ENCODE measurements at regions not wholly inside any gene's neighbourhood (a gene's known extent, or its start where the extent isn't known, plus 50 kb on each side); places are given as distances from the start of the nearest gene placed in this dataset.

DNA sequence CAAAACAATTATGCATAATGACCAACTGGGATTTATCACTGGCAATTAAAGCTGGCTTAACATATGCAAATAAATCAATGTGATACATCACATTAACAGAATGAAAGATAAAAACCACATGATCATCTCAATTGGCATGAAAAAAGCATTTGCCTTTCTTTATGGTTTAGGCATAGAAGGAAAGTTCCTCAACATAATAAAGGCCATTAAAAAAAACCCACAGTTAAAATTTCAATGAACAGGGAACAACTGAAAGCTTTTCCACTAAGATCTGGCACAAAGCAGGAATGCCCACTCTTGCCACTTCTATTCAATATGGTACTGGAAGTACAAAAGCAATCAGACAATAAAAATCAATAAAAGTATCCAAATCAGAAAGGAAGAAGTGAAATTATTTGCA is 151.2 kb upstream of the CD180 start:
- H3K4me3 ChIP-seq (ENCODE audit: low read depth in 2 of 2, low read length in 1 of 2), result no peak overlapping the region
- no peak overlapping the region for H2AFZ ChIP-seq (ENCODE audit: low read depth)
- no peaks in the 10 kb centered on the region for H3F3A ChIP-seq (replicated peaks; ENCODE audit: insufficient read depth)
- no peak overlapping the region for H3K9ac ChIP-seq
- H3K36me3 ChIP-seq (replicated peaks in 1 of 2; ENCODE audit: control insufficient read depth in 1 of 2, insufficient read depth in 2 of 2, low read length in 1 of 2), result no peaks in the 10 kb centered on the region
- CTCF ChIA-PET, result no interaction called here
- POLR2A ChIA-PET, result no interaction called here
- DNase-seq, result no peak
- H3K79me2 ChIP-seq (ENCODE audit: insufficient read depth), result no peaks in the 10 kb centered on the region
- peaks cover 0 to 8% of the 10 kb centered on the region in 2 experiments; a peak in 1 of 4 replicates for H3K4me1 ChIP-seq (ENCODE audit: control insufficient read depth in 1 of 2, insufficient read depth in 2 of 2, low read depth in 1 of 2, low read length in 1 of 2)
- H3K4me2 ChIP-seq, result no peak overlapping the region
- no peak for TF ChIP-seq FOXJ3 (CRISPR knock-in tag; IDR thresholded peaks at IDR 0.05)
- no peak for TF ChIP-seq FOXM1 (IDR thresholded peaks at IDR 0.05; ENCODE audit: low read depth)
- TF ChIP-seq, protein P1, sequence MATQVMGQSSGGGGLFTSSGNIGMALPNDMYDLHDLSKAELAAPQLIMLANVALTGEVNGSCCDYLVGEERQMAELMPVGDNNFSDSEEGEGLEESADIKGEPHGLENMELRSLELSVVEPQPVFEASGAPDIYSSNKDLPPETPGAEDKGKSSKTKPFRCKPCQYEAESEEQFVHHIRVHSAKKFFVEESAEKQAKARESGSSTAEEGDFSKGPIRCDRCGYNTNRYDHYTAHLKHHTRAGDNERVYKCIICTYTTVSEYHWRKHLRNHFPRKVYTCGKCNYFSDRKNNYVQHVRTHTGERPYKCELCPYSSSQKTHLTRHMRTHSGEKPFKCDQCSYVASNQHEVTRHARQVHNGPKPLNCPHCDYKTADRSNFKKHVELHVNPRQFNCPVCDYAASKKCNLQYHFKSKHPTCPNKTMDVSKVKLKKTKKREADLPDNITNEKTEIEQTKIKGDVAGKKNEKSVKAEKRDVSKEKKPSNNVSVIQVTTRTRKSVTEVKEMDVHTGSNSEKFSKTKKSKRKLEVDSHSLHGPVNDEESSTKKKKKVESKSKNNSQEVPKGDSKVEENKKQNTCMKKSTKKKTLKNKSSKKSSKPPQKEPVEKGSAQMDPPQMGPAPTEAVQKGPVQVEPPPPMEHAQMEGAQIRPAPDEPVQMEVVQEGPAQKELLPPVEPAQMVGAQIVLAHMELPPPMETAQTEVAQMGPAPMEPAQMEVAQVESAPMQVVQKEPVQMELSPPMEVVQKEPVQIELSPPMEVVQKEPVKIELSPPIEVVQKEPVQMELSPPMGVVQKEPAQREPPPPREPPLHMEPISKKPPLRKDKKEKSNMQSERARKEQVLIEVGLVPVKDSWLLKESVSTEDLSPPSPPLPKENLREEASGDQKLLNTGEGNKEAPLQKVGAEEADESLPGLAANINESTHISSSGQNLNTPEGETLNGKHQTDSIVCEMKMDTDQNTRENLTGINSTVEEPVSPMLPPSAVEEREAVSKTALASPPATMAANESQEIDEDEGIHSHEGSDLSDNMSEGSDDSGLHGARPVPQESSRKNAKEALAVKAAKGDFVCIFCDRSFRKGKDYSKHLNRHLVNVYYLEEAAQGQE (IDR thresholded peaks at IDR 0.05; ENCODE audit: low read depth, low read length), result no peak
- H3K9me2 ChIP-seq, result no peaks in the 10 kb centered on the region
- no peaks in the 10 kb centered on the region for H3K27me3 ChIP-seq (ENCODE audit: insufficient read depth)
- no peaks in the 10 kb centered on the region for H3K9me3 ChIP-seq
- no peaks in the 10 kb centered on the region for H4K20me1 ChIP-seq (ENCODE audit: insufficient read depth)
- no peak overlapping the region for H3K27ac ChIP-seq (ENCODE audit: low read depth in 2 of 2, low read length in 1 of 2)

GRCh38 chr5:67346611-67347010 is 150.0 kb upstream of the CD180 start:
- Histone ChIP-seq H2AFZ (ENCODE audit: low read depth) (no peak overlapping the region), H3K9me3 (no peaks in the 10 kb centered on the region), H3K27me3 (ENCODE audit: insufficient read depth) (no peaks in the 10 kb centered on the region), H3K4me2 (no peak overlapping the region), H3K79me2 (ENCODE audit: insufficient read depth) (no peaks in the 10 kb centered on the region), H3K9me2 (no peaks in the 10 kb centered on the region), H3K4me3 (ENCODE audit: low read depth in 2 of 2, low read length in 1 of 2) (no peak overlapping the region), H3K4me1 (ENCODE audit: control insufficient read depth in 1 of 2, insufficient read depth in 2 of 2, low read depth in 1 of 2, low read length in 1 of 2) (peaks cover 0 to 21% of the 10 kb centered on the region in 2 experiments; a peak in 2 of 4 replicates), H3K36me3 (replicated peaks in 1 of 2; ENCODE audit: control insufficient read depth in 1 of 2, insufficient read depth in 2 of 2, low read length in 1 of 2) (no peaks in the 10 kb centered on the region), H3F3A (replicated peaks; ENCODE audit: insufficient read depth) (no peaks in the 10 kb centered on the region), H3K9ac (no peak overlapping the region), H3K27ac (ENCODE audit: low read depth in 2 of 2, low read length in 1 of 2) (no peak overlapping the region), H4K20me1 (ENCODE audit: insufficient read depth) (no peaks in the 10 kb centered on the region)
- WGBS (ENCODE audit: low lambda C conversion rate), result 44% methylated on average over 2 of the region's 2 CpGs
- ChIA-PET CTCF (no interaction called here), POLR2A (no interaction called here)
- DNase-seq, result no peak
- TF ChIP-seq GABPA (IDR thresholded peaks at IDR 0.05; ENCODE audit: low read depth), result no peak
- TF ChIP-seq CTCF (IDR thresholded peaks at IDR 0.05), result no peak
- TF ChIP-seq, protein P2, sequence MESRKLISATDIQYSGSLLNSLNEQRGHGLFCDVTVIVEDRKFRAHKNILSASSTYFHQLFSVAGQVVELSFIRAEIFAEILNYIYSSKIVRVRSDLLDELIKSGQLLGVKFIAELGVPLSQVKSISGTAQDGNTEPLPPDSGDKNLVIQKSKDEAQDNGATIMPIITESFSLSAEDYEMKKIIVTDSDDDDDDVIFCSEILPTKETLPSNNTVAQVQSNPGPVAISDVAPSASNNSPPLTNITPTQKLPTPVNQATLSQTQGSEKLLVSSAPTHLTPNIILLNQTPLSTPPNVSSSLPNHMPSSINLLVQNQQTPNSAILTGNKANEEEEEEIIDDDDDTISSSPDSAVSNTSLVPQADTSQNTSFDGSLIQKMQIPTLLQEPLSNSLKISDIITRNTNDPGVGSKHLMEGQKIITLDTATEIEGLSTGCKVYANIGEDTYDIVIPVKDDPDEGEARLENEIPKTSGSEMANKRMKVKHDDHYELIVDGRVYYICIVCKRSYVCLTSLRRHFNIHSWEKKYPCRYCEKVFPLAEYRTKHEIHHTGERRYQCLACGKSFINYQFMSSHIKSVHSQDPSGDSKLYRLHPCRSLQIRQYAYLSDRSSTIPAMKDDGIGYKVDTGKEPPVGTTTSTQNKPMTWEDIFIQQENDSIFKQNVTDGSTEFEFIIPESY (IDR thresholded peaks at IDR 0.05; ENCODE audit: borderline replicate concordance, low read depth), result no peak
- TF ChIP-seq, protein P3, sequence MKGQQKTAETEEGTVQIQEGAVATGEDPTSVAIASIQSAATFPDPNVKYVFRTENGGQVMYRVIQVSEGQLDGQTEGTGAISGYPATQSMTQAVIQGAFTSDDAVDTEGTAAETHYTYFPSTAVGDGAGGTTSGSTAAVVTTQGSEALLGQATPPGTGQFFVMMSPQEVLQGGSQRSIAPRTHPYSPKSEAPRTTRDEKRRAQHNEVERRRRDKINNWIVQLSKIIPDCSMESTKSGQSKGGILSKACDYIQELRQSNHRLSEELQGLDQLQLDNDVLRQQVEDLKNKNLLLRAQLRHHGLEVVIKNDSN (IDR thresholded peaks at IDR 0.05; ENCODE audit: borderline replicate concordance, low read depth), result no peak
- no peak for TF ChIP-seq RAD21 (IDR thresholded peaks at IDR 0.05; ENCODE audit: low read length)
- TF ChIP-seq, protein P1 (IDR thresholded peaks at IDR 0.05; ENCODE audit: low read depth, low read length), result no peak
- no peak for TF ChIP-seq YY1 (IDR thresholded peaks at IDR 0.05; ENCODE audit: low read depth)
- TF ChIP-seq SMC3 (IDR thresholded peaks at IDR 0.05; ENCODE audit: low read depth, low read length), result no peak
